ENCODE measurements at regions not wholly inside any gene's neighbourhood (a gene's known extent, or its start where the extent isn't known, plus 50 kb on each side); places are given as distances from the start of the nearest gene placed in this dataset.

DNA sequence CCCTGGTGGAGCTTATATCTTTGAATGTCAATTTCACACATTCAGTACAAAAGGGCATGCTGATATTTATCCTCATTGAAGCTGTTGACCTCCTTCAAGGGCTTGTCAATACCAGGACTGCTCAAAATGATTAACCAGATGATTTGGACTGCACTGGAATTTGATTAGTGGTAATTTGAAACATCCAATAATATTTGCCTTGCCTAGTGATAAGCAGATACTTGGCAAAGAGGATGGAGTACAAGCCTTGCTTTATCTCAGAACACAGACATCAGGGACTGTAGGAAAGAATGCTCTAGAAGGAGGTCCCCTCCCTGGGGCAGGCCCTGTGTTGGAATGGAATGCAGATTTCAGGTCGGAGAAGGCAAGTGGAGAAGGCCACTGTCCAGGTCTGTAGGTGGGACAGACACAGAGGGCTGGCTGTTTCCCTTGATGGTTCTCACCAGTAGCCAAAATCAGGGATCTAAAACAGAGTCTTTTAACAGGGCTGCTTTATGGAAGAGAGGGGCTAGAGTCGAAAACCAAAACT lies 64.8 kb upstream of the ZNF648 start:
- TF ChIP-seq, protein P1, sequence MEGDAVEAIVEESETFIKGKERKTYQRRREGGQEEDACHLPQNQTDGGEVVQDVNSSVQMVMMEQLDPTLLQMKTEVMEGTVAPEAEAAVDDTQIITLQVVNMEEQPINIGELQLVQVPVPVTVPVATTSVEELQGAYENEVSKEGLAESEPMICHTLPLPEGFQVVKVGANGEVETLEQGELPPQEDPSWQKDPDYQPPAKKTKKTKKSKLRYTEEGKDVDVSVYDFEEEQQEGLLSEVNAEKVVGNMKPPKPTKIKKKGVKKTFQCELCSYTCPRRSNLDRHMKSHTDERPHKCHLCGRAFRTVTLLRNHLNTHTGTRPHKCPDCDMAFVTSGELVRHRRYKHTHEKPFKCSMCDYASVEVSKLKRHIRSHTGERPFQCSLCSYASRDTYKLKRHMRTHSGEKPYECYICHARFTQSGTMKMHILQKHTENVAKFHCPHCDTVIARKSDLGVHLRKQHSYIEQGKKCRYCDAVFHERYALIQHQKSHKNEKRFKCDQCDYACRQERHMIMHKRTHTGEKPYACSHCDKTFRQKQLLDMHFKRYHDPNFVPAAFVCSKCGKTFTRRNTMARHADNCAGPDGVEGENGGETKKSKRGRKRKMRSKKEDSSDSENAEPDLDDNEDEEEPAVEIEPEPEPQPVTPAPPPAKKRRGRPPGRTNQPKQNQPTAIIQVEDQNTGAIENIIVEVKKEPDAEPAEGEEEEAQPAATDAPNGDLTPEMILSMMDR (IDR thresholded peaks at IDR 0.05) = no peak
- no peak for TF ChIP-seq POLR2A (IDR thresholded peaks at IDR 0.05)
